Keratinocyte (primary cell): ENCODE measurements at regions not wholly inside any gene's neighbourhood (a gene's known extent, or its start where the extent isn't known, plus 50 kb on each side); places are given as distances from the start of the nearest gene placed in this dataset.

Experiments
- CTCF ChIP-seq, 3 experiments: IDR thresholded peaks in 1 of 3; conservative IDR thresholded peaks in 1 of 3; optimal IDR thresholded peaks in 1 of 3; 2 replicates in 2 of 3; 3 replicates in 1 of 3; pipeline versions ENCODE3 to v1.5.1; 2011; ENCODE audit warnings: low read length in 3 of 3, mild to moderate bottlenecking in 3 of 3, moderate library complexity in 2 of 3, control low read depth in 1 of 3, inconsistent platforms in 1 of 3; ENCODE audit not compliant: insufficient read depth in 2 of 3; ENCODE audit errors: extremely low read depth in 1 of 3
- EZH2 ChIP-seq: IDR thresholded peaks from one replicate; pipeline ENCODE4 v1.6.1; 2012; ENCODE audit warnings: inconsistent platforms, mild to moderate bottlenecking, low read length, moderate library complexity

GRCh38 chr10:113471241-113471996 is 81.4 kb upstream of the HABP2 start:
- TF ChIP-seq CTCF (optimal IDR thresholded peaks at IDR 0.05 in 1 of 3, IDR thresholded peaks at IDR 0.05 in 1 of 3, conservative IDR thresholded peaks at IDR 0.05 in 1 of 3; ENCODE audit: extremely low read depth in 1 of 3, insufficient read depth in 2 of 3, low read length in 3 of 3) (no peak), EZH2 (no peak)
